Activated T-cell treated with anti-CD3 and anti-CD28 coated beads, Interleukin-2, amount 50 U/mL, for 72 hours (primary cell): ENCODE measurements at regions not wholly inside any gene's neighbourhood (a gene's known extent, or its start where the extent isn't known, plus 50 kb on each side); places are given as distances from the start of the nearest gene placed in this dataset.

ENCODE experiments used
- ATAC-seq, 2 donors: fragments of 150-1000 bp; cut with Tn5 transposase; replicated peaks in 1 of 2; 2 replicates each; pipeline ENCODE4 v1.10.0; 2021; ENCODE audit warnings: moderate library complexity in 2 of 2, mild to moderate bottlenecking in 1 of 2
- DNase-seq, 2 donors: peaks; one replicate each; pipeline ENCODE4 v3.0.0; 2021 to 2022; ENCODE audit warnings: mixed read lengths in 1 of 2
- H3K27ac Mint-ChIP-seq: one replicate; pipeline ENCODE4 v1.8.0; 2022; ENCODE audit warnings: mild to moderate bottlenecking, moderate library complexity, mixed read lengths
- H3K27me3 Mint-ChIP-seq: one replicate; pipeline ENCODE4 v1.8.0; 2022; ENCODE audit warnings: low read depth, mixed read lengths
- H3K36me3 Mint-ChIP-seq, 2 donors: one replicate each; pipeline ENCODE4 v1.8.0; 2022; ENCODE audit warnings: mixed read lengths in 2 of 2, mild to moderate bottlenecking in 1 of 2; ENCODE audit not compliant: insufficient read depth in 2 of 2
- H3K4me1 Mint-ChIP-seq: one replicate; pipeline ENCODE4 v1.8.0; 2022; ENCODE audit warnings: low read depth, mixed read lengths
- H3K4me3 Mint-ChIP-seq, 2 donors: one replicate each; pipeline ENCODE4 v1.8.0; 2022; ENCODE audit warnings: mild to moderate bottlenecking in 2 of 2, mixed read lengths in 2 of 2, moderate library complexity in 2 of 2
- H3K9me3 Mint-ChIP-seq, 2 donors: one replicate each; pipeline ENCODE4 v1.8.0; 2022; ENCODE audit warnings: mixed read lengths in 2 of 2

GRCh38 chr16:54829691-54830090 is 101.0 kb upstream of the IRX5 start:
- no peaks in the 10 kb centered on the region for H3K36me3 Mint-ChIP-seq
- no peaks in the 10 kb centered on the region for H3K4me1 Mint-ChIP-seq
- H3K4me3 Mint-ChIP-seq = no peak overlapping the region
- DNase-seq = no peak
- peaks cover 4 to 6% of the 10 kb centered on the region in 2 donors for H3K9me3 Mint-ChIP-seq
- H3K27ac Mint-ChIP-seq = no peak overlapping the region
- no peaks in the 10 kb centered on the region for H3K27me3 Mint-ChIP-seq
- ATAC-seq = no peak

DNA sequence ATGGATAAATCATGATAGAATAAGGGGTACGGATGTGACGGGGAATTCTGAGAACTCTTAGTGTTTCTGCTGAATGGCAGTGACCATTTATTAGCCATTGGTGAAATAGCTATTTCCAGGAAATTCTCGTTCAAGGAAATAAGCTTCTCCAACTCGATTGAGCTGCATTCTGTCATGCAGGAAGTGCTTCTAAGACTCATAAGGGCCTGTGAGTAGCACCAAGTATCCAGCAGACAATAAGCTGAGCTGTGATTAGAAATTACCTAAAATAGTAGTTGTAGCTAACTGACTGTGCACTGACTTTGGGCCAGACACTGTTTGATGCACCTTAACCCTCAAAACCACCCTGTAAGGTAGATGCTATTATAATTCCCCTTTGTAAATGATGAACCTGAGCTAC is 107.8 kb upstream of the IRX5 start:
- H3K4me3 Mint-ChIP-seq = no peak overlapping the region

GRCh38 chr16:54822492-54822891 is 108.2 kb upstream of the IRX5 start:
- Mint-ChIP-seq H3K27me3 (peaks cover 6% of the 10 kb centered on the region), H3K4me1 (no peaks in the 10 kb centered on the region), H3K27ac (no peak overlapping the region), H3K36me3 (no peaks in the 10 kb centered on the region), H3K4me3 (no peak overlapping the region), H3K9me3 (peaks cover 0 to 2% of the 10 kb centered on the region in 2 donors)
- DNase-seq = no peak
- ATAC-seq = no peak

More for the DNA sequence above, 107.8 kb upstream of the IRX5 start:
- Mint-ChIP-seq H3K4me1 (no peaks in the 10 kb centered on the region), H3K9me3 (peaks cover 0 to 2% of the 10 kb centered on the region in 2 donors), H3K36me3 (no peaks in the 10 kb centered on the region), H3K27ac (no peak overlapping the region), H3K27me3 (peaks cover 6% of the 10 kb centered on the region)
- ATAC-seq = no peak
- no peak for DNase-seq

DNA sequence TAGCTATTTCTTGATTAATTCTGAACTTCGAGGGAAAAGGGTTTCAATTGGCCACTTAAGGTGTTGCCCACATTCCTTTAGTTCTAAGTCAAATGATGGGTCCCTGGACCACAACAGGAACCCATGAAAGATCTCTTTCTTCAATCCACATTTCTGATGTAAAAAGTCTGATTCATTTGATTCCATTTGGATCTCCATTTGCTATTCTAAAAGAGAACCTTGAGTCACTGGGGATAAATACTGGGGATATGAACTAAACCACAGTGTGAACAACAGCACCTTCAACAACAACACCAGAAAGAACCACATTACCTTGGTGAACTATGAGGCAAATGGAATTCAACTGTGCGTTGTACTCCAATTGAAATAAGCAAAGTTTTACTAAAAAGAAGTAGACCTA is 108.9 kb upstream of the IRX5 start:
- DNase-seq (no peak), ATAC-seq (no peak)
- Mint-ChIP-seq H3K4me3 (no peak overlapping the region), H3K4me1 (no peaks in the 10 kb centered on the region), H3K36me3 (no peaks in the 10 kb centered on the region), H3K9me3 (peaks cover 0 to 2% of the 10 kb centered on the region in 2 donors), H3K27me3 (peaks cover 6% of the 10 kb centered on the region), H3K27ac (no peak overlapping the region)

DNA sequence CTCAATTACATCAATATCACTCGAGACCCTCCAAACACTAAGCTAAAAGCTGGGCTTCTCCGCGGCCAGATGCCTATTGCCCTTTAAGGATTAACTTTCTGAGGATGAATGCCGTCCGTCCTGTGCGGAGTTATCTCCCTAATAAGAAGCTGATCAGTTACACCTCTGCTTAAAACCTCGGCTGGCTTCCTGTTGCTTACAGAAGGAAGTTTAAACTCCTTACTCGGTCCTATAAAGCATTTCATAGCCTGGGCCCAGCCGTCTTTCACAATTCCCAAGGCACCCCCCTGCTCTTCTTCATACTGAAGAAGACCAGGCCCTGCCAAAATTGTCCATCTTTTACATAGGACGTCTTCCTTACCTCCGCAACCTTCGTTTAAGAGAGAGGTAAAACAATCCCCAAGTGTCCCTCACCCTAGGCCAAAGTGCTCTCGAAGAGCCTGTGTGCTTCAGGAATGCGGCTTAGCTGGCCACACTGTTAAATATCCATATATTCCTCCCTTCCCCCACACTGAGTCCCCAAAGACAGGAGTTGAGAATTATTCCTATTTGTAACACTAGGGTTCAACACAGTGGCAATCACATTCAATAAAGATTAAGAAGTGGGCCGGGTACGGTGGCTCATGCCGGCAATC is 112.6 kb upstream of the IRX5 start:
- Mint-ChIP-seq H3K4me1 (no peaks in the 10 kb centered on the region), H3K27ac (no peak overlapping the region), H3K36me3 (no peaks in the 10 kb centered on the region), H3K9me3 (no peaks in the 10 kb centered on the region), H3K4me3 (no peak overlapping the region), H3K27me3 (peaks cover 8% of the 10 kb centered on the region)
- ATAC-seq (no peak), DNase-seq (no peak)

- H3K9me3 Mint-ChIP-seq = no peaks in the 10 kb centered on the region
- H3K4me3 Mint-ChIP-seq = no peak overlapping the region
- ATAC-seq = no peak
- H3K4me1 Mint-ChIP-seq = no peaks in the 10 kb centered on the region
- H3K27ac Mint-ChIP-seq = no peak overlapping the region
- DNase-seq = no peak
- H3K36me3 Mint-ChIP-seq = no peaks in the 10 kb centered on the region
- peaks cover 13% of the 10 kb centered on the region for H3K27me3 Mint-ChIP-seq
These were observed 113.2 kb upstream of the IRX5 start for GRCh38 chr16:54817432-54817831.

GRCh38 chr16:54816471-54816870 is 114.2 kb upstream of the IRX5 start:
- H3K27me3 Mint-ChIP-seq = peaks cover 13% of the 10 kb centered on the region
- no peaks in the 10 kb centered on the region for H3K4me1 Mint-ChIP-seq
- no peak overlapping the region for H3K4me3 Mint-ChIP-seq
- no peaks in the 10 kb centered on the region for H3K36me3 Mint-ChIP-seq
- ATAC-seq (no peak), DNase-seq (no peak)
- no peak overlapping the region for H3K27ac Mint-ChIP-seq
- H3K9me3 Mint-ChIP-seq = no peaks in the 10 kb centered on the region

- ATAC-seq (no peak), DNase-seq (no peak)
- peaks cover 13% of the 10 kb centered on the region for H3K27me3 Mint-ChIP-seq
- H3K36me3 Mint-ChIP-seq = no peaks in the 10 kb centered on the region
- H3K4me1 Mint-ChIP-seq = no peaks in the 10 kb centered on the region
- no peak overlapping the region for H3K4me3 Mint-ChIP-seq
- H3K27ac Mint-ChIP-seq = no peak overlapping the region
- no peaks in the 10 kb centered on the region for H3K9me3 Mint-ChIP-seq
These were observed 115.5 kb upstream of the IRX5 start for GRCh38 chr16:54815177-54815576.

DNA sequence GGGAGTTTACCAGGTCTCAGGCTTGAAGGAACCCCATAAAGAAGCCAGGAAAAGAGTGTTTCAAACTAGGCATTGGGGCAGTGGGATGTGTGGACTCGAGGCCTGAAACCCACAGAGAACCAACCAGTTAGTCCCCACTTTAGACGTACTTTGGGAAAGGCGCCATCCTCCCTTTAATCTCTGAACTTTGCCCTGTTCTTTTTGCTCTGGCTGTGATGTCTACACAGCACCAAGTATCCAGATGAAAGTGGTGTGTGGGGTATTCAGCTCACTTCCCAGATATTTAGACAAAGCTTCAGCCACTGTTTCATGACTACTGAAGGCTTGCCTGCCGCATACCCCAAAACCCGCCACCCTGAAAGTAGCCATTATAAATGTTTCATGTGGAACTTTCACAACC is 116.9 kb upstream of the IRX5 start:
- no peak for DNase-seq
- Mint-ChIP-seq H3K9me3 (no peaks in the 10 kb centered on the region), H3K4me1 (no peaks in the 10 kb centered on the region), H3K27me3 (peaks cover 13% of the 10 kb centered on the region), H3K27ac (no peak overlapping the region), H3K36me3 (no peaks in the 10 kb centered on the region), H3K4me3 (no peak overlapping the region)
- no peak for ATAC-seq

DNA sequence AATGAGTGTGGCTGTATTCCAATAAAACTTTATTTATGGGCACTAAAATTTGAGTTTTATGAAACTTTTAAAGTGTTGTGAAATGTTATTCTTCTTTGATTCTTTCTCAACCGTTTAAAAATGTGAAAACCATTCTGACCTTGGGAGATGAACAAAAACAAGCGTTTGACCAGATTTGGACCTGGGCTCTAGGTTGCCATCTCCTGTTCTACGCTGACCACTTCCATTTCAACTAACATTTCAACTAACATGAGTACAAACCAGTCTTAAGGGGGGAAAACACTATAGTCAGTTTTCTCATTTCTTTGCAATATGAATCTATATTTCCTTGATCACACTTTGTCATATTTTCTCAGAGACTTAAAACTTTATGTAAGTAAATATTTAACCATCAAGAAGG is 118.4 kb upstream of the IRX5 start:
- no peak overlapping the region for H3K4me3 Mint-ChIP-seq
- ATAC-seq (no peak), DNase-seq (no peak)
- peaks cover 7% of the 10 kb centered on the region for H3K27me3 Mint-ChIP-seq
- H3K9me3 Mint-ChIP-seq = no peaks in the 10 kb centered on the region
- no peak overlapping the region for H3K27ac Mint-ChIP-seq
- no peaks in the 10 kb centered on the region for H3K36me3 Mint-ChIP-seq
- H3K4me1 Mint-ChIP-seq = no peaks in the 10 kb centered on the region

GRCh38 chr16:54808890-54809289 is 121.8 kb upstream of the IRX5 start:
- Mint-ChIP-seq H3K36me3 (no peaks in the 10 kb centered on the region), H3K4me1 (no peaks in the 10 kb centered on the region), H3K27ac (no peak overlapping the region), H3K27me3 (peaks cover 7% of the 10 kb centered on the region), H3K4me3 (no peak overlapping the region), H3K9me3 (no peaks in the 10 kb centered on the region)
- DNase-seq (no peak), ATAC-seq (no peak)

DNA sequence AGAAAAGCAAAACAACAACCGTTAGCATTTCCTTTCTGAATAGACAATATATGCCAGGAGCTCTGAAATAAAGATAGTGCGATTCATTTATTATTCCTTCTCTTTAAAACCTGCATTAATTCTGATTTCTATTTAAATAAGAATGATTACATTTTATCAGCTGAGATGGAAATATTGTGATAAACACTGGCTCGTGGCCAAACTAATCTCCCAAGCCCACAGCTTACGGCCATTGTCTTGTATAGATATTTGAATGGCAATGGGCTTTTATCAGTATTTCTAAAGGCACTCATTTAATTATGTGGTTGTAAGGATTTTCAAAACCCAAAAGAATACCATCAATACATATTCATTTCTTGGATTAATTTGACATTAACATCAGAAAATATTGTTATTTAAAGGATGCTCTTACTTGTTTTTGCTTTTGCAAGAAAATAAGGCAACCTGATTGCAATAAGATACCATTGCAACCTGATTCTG is 123.7 kb upstream of the IRX5 start:
- Mint-ChIP-seq H3K4me3 (no peak overlapping the region), H3K4me1 (no peaks in the 10 kb centered on the region), H3K27ac (no peak overlapping the region), H3K27me3 (no peaks in the 10 kb centered on the region), H3K36me3 (no peaks in the 10 kb centered on the region), H3K9me3 (peaks cover 0 to 4% of the 10 kb centered on the region in 2 donors)
- no peak for DNase-seq
- ATAC-seq = no peak

- no peaks in the 10 kb centered on the region for H3K36me3 Mint-ChIP-seq
These were observed 124.3 kb upstream of the IRX5 start for GRCh38 chr16:54806378-54806777.

DNA sequence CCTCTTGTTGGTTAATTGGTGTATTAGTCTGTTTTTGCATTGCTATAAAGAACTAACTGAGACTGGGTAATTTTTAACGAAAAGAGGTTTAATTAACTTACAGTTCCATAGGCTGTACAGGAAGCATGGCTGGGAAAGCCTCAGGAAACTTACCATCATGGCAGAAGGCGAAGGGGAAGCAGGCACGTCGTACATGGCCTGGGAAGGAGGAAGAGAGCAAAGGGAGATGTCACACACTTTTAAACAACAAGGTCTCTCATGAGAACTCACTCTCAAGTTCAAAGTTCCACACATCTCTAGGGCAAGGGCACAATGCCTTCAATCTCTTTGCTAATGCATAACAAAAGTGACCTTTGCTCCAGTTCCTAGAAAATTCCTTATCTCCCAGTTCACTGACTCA is 125.0 kb upstream of the IRX5 start:
- Mint-ChIP-seq H3K4me1 (no peaks in the 10 kb centered on the region), H3K9me3 (peaks cover 0 to 4% of the 10 kb centered on the region in 2 donors), H3K27ac (no peak overlapping the region), H3K36me3 (no peaks in the 10 kb centered on the region), H3K27me3 (no peaks in the 10 kb centered on the region), H3K4me3 (no peak overlapping the region)
- ATAC-seq = no peak
- DNase-seq = no peak

More at GRCh38 chr16:54806378-54806777, 124.3 kb upstream of the IRX5 start:
- H3K4me1 Mint-ChIP-seq = no peaks in the 10 kb centered on the region
- DNase-seq (no peak), ATAC-seq (no peak)
- no peak overlapping the region for H3K4me3 Mint-ChIP-seq
- no peaks in the 10 kb centered on the region for H3K27me3 Mint-ChIP-seq
- peaks cover 0 to 4% of the 10 kb centered on the region in 2 donors for H3K9me3 Mint-ChIP-seq
- H3K27ac Mint-ChIP-seq = no peak overlapping the region
